Brain microvascular endothelial cell (primary cell): ENCODE measurements at regions not wholly inside any gene's neighbourhood (a gene's known extent, or its start where the extent isn't known, plus 50 kb on each side); places are given as distances from the start of the nearest gene placed in this dataset.

Source experiments
- DNase-seq: peaks from one replicate; pipeline ENCODE4 v3.0.0-alpha.2; 2020
- H3K27ac ChIP-seq: fragments of 250-450 bp; sonication (Bioruptor Pico); 2 replicates; pipeline ENCODE4 v1.5.1; 2020; ENCODE audit warnings: mild to moderate bottlenecking, moderate library complexity
- H3K27me3 ChIP-seq: fragments of 250-450 bp; sonication (Bioruptor Pico); replicated peaks from 2 replicates; pipeline ENCODE4 v1.5.1; 2020; ENCODE audit warnings: mild to moderate bottlenecking
- H3K36me3 ChIP-seq: fragments of 250-450 bp; sonication (Bioruptor Pico); replicated peaks from 2 replicates; pipeline ENCODE4 v1.5.1; 2020; ENCODE audit warnings: mild to moderate bottlenecking
- H3K4me3 ChIP-seq: 2 replicates; pipeline ENCODE4 v1.5.1; 2011; ENCODE audit warnings: low read depth, mild to moderate bottlenecking, control low read depth, low read length, moderate library complexity
- in situ Hi-C: cut with HindIII; loops from 2 replicates; pipeline ENCODE4 v1.10.0; 2017; ENCODE audit warnings: low sequenced_read_pairs, low pct_ligation_motif_present
- TF ChIP-seq, protein P1 (sequence below): IDR thresholded peaks from 2 replicates; pipeline ENCODE4 v1.5.1; 2011; ENCODE audit warnings: low read depth, mild to moderate bottlenecking, moderate library complexity, low read length, control low read depth, inconsistent platforms; ENCODE audit errors: missing control alignments

DNA sequence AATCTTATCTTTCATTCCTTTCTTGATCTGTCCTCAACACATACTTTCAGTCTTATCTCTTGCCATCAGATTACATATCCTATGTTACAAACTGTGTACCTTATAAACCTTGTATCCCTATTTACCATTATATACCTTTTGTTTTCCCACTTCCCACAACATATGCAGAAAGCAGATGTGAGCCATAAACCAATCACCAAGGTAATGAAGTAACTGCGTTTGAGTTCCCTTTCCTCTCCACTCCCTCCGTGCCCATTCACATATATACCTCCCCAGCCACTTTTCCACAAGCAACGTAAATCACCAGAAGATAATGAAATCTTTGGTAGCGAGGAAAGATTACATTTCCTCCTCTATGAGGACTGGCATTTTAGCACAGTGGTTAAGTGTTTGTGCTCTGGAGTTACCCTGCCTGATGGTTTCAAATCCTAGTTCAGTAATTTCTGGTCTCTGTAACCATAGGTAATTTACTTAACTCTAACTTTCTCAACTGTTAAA lies 55.5 kb upstream of the PHF14 start:
- no peak for DNase-seq
- TF ChIP-seq, protein P1, sequence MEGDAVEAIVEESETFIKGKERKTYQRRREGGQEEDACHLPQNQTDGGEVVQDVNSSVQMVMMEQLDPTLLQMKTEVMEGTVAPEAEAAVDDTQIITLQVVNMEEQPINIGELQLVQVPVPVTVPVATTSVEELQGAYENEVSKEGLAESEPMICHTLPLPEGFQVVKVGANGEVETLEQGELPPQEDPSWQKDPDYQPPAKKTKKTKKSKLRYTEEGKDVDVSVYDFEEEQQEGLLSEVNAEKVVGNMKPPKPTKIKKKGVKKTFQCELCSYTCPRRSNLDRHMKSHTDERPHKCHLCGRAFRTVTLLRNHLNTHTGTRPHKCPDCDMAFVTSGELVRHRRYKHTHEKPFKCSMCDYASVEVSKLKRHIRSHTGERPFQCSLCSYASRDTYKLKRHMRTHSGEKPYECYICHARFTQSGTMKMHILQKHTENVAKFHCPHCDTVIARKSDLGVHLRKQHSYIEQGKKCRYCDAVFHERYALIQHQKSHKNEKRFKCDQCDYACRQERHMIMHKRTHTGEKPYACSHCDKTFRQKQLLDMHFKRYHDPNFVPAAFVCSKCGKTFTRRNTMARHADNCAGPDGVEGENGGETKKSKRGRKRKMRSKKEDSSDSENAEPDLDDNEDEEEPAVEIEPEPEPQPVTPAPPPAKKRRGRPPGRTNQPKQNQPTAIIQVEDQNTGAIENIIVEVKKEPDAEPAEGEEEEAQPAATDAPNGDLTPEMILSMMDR: no peak
- in situ Hi-C loops: no loop called here
- H3K4me3 ChIP-seq: no peak overlapping the region
- no peak overlapping the region for H3K27ac ChIP-seq
- H3K27me3 ChIP-seq: no peaks in the 10 kb centered on the region
- no peaks in the 10 kb centered on the region for H3K36me3 ChIP-seq

DNA sequence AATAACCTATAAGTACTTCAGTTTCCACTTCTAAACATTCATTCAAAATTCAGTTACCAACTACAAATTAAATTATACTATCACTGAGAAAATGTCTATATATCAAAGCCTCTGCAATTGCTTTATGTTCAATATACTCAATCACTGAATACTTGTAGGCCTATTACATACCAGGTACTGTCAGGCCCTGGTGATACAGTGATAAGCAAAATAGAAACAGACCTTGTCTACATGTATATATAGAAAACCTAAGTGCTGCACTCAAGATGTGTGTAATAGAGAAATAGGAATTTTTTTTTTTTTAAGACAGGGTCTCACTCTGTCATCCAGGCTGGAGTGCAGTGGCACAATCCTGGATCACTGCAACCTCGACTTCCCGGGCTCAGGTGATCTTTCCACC lies 53.7 kb upstream of the PHF14 start:
- Histone ChIP-seq H3K4me3 (no peak overlapping the region), H3K27me3 (no peaks in the 10 kb centered on the region), H3K36me3 (no peaks in the 10 kb centered on the region), H3K27ac (no peak overlapping the region)
- TF ChIP-seq, protein P1: no peak
- in situ Hi-C loops: no loop called here
- no peak for DNase-seq
